ENCODE measurements at regions not wholly inside any gene's neighbourhood (a gene's known extent, or its start where the extent isn't known, plus 50 kb on each side); places are given as distances from the start of the nearest gene placed in this dataset.

- TF ChIP-seq CTCF (IDR thresholded peaks at IDR 0.05) (no peak), POLR2A (IDR thresholded peaks at IDR 0.05) (no peak)
Measured at GRCh38 chr7:68474661-68475216, 1123.5 kb upstream of the AUTS2 start.
